HG03159 (cell line): ENCODE measurements at regions not wholly inside any gene's neighbourhood (a gene's known extent, or its start where the extent isn't known, plus 50 kb on each side); places are given as distances from the start of the nearest gene placed in this dataset.

Source experiments
- ATAC-seq: cut with Tn5 transposase; IDR thresholded peaks from one replicate; pipeline ENCODE4 v1.9.1; 2021; ENCODE audit warnings: mild to moderate bottlenecking, moderate library complexity; ENCODE audit not compliant: unreplicated experiment

DNA sequence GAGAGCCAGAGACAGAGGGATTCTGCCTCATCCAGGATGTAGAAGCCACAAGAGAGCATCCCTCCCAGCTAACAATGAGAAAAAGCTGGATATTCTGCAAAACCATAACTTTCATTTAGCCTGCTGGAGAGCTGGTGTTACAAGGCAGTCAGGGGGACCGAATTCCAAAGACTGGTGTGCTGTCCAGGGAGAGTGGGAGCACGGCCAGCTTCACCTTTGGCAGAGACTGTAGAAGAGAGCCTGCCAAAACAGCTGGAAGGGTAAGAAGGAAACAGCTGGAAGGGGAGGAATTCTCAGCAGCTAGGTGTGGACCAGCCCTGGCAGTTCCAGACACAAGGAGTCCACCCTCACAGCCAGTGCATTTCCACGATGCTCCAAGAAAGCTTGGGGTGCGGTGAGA, 109.9 kb upstream of the LINGO1 start:
- ATAC-seq = no peak

DNA sequence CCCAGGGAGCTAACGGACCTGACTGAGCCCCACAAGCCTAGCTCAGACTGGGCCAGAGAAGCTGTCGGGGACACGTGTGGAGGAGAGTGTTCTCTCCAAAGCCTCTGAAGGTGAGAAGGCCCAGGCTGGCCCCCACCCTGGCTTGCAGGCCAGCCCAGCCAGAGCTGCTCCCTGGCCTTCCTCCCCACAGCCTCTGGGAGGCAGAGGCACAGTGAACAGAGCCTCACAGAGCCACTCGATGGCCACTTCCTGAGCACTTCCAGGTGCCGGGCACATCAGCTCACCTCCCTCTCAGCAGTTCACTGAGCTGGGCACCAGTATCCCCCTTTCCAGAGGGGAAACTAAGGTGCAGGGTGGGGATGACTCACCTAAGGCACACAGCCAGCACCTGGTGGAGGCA, 109.4 kb upstream of the LINGO1 start:
- no peak for ATAC-seq

DNA sequence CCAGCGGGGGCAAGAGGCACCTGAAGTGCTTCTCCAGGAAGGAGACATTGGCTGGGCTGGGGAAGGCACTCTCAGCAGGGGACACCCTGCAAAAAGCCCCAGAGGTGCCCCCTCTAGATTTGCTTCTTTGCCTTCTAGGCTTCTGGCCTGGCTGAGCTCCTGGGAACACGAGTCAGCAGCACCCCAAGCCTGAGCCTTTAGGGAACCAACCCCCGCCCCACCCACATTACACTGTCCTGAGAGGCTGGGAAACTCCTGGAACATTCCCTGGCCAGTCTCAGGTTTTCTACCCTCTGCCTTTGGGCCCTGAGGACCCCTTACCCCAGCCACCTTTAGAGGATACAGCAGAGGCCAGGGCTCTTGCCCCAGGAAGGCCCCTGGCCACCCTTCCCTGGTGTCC, 108.4 kb upstream of the LINGO1 start:
- ATAC-seq = no peak

DNA sequence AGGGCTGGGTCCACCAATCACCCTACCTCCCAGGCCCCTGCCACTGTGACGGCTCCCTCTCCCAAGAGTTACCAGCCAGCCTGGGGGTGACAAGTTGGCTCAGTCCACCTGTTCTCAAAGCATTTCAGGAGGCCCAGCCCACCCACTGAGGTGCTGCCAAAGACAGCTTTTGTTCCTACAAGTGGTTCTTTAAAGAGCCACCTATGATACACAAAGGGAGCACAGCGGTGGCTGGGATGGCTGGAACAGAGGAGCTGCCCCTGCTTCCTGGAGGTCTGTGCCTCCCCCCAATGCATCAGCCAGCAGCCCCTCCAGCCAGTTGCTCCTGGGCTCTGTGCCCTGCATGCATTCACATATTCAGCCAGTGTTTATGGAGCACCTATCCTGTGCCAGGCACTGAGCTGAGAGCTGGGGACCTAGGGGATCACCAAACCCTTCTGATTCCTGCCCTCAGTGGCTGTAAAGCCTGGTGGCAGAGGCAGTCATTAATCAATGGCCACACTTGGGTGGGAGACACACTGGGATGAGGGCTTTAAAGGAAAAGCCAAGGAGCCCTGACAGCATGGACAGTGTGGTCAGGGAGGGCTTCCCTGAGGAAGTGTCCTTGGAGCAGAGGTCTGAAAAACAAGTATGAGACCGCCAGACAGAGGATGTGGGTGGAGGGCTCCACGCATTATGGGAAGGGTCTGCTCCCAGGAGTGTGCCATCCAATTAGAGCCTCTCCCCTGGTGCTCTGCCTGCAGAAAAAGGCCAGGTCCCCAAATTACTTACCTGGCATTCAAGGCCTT, 107.1 kb upstream of the LINGO1 start:
- no peak for ATAC-seq

DNA sequence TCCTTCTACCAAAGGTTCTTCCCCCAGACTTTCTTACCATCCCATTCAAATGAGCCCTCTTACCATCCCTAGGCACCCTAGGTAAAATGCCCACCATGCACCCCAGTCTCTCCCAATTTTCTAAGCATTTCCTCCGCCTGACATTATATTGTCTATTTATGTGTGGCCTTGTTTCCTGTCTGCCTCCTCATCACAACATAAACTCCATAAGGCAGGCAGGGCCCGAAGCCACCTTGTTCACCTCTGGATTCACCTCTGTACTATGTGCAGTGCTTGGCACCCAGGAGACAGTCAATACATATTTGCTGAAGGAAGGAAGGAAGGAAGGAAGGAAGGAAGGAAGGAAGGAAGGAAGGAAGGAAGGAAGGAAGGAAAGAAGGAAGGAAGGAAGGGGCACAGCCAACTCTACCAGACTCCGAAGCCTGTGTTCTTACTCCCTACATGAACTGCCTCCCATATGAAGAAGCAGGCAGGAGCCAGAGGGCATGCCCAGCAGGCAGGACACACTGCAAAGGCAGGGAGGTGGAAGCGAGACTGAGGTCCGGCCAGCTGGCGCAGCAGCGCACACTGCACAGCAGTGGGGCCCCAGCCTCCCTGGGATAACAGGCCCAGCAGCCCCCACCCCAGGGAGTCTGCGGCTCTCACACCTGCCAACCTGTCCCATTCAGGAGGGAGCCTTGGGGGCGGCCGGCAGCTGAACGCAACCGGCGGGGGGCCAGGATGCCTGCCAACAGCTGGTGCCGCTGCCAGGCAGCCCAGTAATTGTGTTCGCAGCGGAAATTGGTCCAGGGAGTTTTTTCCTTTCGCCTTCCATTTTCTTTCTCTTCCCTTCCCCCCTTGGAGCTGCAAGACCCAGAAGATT, 106.0 kb upstream of the LINGO1 start:
- no peak for ATAC-seq

DNA sequence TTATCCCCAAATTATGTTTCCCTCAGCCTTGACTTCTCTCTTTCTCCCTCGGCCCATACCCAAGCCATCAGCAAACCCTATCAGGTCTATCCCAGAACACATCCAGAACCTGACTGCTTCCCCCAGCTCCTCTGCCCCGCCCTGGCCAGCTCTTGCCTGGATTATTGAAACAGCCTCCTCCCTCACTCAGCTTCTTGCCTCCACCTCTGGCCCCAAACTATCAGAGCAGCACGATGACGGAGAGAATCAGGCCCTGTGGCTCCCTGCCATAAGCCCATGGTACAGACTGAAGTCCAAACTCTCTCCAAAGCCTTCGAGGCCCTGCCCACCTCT, 105.3 kb upstream of the LINGO1 start:
- no peak for ATAC-seq

DNA sequence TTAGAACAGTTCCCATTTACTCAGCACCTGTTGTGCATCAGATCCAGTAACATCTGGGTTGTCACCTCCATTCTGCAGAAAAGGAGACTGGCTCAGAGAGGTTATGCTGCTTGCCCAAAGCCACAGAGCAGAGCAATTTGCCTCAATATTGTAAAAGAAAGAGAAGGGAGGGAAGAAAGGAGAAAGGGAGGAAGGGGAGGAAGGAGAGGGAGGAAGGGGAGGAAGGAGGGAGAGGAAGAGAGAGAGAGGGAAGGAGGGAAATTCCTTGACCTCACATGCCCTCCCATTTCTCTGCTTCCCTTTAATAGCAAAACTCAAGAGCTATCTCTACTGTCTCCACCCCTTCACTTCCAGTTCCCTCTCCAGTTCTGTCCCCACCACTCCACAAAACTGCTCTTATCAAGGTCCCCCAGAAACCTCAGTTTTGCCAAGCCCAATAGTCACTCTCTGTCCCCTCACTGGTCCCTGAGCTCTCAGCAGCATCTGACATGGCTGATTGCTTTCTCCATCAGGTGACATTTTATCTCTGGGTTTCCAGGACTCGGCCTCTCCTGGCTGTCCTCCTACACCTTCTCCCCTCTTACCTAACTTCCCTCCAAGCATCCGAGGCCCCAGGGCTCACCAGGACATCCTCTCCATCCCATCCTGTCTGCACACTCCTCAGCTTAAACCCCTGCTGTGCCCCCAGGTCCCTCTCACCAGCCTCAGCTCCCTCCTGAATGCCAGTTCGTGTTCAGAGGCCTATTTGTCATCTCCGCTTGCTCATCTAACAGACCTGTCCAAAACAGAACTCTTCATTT, 104.7 kb upstream of the LINGO1 start:
- no peak for ATAC-seq

DNA sequence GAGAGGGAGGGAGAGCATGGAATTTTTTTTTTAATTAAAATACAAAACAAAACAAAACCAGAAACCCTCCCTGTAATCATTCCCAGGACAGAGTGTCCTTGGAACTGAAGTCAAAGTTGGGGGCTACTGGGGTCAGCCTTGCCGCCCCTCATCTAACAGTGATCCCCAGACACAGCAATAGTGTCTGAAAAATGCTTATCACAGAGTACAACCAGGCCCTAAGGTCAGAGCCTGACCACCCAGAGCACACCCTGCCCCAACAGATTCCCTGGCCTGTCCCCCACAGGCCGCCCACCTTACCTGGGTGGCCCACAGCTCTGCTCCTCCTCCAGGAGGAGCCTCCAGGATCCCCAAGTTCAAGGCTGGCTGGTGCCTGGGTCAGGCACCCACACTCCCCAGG, 101.6 kb upstream of the LINGO1 start:
- ATAC-seq = no peak

DNA sequence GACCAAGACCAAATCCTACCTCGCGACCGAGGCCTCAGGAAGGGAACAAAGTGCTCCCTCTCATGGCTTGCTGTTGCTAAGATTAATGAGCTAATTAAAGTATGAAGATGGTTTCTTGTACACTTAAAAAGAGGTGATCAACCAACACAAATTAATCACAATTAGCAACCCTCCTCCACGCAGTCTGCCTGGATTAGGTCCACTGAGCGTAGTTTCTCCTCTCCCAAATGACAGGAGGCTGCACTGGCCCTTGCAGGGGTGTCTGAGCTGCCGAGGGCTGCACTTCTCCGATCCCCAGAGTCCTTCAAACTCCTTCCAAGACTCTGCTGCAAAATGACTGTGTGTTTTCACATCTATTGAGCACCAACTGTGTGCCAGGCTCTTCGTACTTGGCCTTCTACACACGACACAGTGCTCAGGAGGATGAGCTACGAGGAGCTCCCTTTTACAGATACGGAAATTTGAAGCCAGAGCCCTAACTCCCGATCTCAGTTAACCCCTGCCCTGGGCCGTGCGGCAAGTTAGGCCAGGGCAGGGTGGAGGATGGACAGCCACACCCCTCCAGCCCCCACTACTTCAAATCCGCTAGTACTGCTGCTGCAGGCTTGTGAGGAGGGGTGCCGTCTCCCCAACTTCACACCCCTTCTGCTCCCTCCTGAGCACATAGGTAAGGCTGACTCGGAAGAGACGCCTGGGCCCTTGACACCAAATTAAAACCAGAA, 101.0 kb upstream of the LINGO1 start:
- no peak for ATAC-seq

DNA sequence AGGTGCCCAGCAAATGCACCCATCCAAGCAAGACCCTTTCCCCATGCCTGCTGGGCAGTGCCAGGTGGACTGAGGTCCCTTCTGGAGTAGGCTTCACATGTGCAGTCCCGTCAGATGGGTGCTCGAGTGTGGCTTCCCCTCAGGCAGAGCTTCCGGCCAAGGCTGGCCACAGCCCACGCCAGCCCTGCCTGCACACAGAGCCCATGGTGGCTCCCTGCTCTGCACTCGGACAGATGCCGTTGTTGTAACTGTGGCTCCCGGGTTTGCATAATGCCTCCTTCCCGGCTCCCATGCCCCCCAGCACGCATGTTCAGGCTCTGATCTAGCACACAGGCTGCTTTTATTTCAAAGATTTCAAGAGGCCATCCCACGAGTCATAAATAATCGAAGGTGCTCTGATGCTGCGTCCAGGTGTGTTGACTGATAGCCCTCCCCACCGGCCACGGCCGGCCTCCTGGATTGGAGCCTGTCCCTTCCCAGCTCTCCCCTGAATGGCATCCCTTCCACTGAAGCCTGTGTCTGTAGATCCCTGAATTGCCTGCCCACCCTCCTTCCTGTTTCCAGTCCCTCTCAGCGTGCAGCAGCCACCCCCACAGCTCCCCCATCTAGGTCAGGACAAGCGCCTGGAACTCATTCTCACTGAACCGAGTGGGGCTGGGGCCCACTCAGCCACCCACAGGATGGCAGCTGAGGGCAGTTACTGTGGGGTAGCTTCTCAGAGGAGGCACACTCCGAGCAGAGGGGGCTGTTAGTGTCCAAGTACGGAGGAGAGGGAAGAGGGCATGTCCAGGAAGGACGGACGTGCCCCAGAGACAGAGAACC, 100.0 kb upstream of the LINGO1 start:
- ATAC-seq = no peak

DNA sequence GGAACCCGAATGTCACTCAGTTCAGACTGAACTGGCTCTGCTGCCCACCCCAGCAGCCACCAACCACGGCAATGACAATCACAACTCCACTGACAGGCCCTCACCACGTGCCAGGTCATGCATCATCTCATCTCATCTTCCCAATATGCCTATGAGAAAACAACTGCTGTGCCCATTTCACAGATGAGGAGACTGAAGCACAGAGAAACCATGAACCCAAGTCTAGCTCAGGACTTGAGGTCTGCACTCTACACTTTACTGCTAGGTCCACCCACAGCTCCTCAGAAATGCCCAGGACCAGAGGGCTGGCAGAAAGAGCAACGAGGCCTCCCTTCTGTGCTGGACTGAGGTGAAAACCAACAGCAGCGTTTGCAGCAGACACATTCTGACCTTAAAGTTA, 99.2 kb upstream of the LINGO1 start:
- ATAC-seq = no peak

DNA sequence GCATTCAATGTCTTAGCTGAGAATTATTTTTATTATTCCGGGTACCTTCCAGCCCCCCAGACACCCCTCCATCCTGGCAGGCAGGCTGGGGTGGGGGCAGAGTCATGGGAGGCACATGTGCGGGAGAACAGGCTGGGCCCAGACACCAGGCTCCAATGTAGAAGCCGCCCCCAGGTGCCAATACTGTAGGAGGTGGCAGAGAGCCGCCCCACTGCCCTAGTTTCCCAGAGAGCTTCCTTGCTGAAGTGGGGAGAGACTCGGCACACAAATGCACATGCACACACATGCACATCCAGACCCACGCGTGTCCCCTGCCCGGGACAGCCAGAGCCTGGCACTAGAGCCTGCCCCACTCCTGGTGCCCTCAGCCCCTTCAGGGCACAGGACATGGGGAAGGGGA, 98.4 kb upstream of the LINGO1 start:
- ATAC-seq = no peak

DNA sequence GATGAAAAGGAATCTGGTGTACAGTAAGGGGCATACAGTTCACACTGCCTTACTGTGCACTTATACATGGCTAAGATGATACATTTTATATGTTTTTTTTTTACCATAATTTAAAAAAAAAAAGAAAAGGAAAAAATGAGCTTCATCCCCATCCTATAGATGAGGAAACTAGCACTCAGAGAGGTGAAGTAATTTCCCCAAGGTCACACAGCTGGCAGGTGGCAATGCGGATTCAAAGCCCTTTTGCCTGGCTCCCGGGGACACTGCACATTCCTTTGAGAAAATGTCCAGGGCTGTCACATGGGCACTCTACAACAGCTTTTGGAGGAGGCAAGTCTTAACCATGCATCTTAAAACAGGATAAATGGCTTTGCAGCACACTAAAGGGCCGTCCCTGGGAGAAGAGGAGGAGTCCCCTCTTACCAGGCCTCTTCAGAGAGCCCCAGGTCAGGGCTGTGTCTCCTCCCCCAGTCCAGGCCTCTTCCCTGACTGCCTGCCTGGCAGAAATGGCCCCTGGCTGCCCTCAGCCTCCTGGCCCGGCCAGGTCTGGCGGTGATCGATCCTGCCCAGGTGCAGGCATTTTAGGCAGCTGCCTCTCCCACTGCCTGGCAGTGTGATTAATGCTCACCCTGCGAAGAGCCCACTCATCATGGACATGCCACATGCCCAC, 95.1 kb upstream of the LINGO1 start:
- no peak for ATAC-seq

DNA sequence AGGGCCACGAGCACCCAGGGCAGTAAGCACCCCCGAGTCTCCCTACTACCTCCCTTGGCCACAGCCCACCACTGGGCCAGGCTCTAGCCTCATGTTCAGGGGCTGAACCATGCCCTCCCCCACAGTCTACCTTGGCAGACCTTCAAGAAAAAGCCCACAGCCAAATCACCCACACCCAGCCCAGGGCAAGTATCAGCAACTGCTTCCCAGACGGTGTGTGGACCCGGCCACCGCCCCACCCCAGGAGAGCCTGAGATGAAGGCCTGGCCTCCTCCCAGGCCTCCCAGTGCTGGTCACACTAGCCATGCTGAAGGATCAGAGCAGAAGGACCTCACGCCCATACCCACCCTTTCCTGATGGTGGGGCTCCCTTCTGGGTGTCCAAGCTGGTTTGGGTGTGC, 92.0 kb upstream of the LINGO1 start:
- ATAC-seq = no peak

DNA sequence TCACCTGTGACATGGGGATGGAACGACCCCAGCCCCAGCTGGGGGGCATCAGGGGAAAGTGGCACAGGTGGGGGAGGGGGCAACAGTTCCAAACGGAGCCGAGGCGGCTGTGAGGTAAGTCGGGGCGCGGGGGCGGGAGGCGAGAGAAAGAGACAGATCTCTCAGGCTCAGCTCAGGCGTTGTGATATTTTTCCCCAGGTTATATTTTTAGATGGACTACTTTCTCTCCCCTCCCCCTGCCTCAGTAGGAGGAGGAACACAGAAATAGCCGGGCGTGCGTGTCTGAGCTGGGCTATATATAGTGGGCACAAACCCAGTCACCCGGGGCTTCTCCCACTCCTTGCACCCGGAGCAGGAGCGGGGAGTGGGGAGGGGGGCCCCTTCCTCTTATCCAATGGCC, 91.0 kb upstream of the LINGO1 start:
- ATAC-seq = no peak

DNA sequence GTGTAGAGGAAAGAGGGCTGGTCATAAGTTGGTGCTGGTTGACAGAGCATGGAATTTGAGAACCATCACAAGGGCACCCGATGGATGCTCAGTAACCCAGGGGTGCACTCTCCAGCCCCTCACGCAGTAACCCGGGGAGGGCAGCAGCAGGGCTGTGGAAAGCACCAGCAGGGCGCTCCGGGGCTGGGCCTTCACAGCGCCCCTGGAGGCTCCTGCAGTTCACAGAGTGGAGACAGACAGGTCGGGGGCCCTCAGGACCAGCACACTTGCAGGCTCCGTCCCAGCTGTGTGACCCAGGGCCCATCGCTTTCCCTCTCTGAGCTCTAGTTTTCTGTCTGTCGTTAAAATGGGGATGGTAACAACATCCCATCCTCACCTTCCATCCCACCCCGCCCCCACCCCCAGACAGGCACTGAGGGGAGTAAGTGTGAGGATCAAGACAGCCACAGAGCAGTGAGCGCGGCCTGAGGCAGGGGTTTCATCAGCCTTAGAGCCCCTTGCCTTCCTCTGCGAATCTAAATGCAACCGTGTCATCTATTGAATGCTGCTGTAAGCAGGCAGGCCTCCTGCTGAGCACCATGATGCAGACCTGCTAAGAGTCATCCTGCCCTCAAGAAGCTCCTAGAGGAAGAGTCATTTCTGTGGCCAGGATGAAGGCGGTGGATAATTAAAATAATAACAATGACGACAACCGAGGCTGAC, 90.2 kb upstream of the LINGO1 start:
- ATAC-seq = no peak

DNA sequence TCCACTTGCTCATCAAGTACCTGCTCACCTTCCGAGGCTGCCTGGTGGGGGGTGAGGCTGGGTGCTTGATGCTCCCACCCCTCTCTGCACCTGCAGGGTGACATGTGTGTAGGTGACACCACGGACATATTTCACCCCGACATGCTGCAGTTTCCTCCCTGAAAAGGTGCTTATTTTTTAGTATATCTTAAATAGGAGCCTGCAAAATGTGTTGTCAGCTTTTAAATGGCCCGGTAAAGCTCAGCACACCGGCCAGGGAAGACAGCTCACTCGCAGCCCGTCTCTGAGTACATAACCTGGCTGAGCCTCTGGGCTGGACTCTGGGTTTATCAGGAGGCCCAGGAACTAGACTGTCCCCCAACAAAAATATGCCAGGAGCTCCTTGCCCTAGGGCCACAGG, 89.3 kb upstream of the LINGO1 start:
- no peak for ATAC-seq

DNA sequence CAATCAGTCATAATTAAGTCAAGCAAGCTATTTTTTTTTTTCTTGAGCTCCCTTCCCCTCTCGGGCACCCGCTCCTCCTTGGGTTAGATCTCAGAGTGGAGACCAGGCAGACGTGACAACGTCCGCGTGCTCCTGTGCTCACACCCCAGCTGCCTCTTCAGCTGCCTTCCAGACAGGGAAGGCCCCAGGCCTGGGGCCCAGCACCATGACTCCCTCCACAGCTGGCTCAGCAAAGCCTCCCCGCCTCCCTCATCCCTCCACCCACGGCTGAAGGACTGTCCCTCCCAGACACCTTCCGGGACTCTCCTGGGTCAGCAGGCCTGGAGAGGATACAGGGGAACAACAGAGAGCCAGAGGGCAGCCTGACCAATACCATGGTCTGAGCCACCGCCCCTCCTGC, 87.9 kb upstream of the LINGO1 start:
- ATAC-seq = no peak

DNA sequence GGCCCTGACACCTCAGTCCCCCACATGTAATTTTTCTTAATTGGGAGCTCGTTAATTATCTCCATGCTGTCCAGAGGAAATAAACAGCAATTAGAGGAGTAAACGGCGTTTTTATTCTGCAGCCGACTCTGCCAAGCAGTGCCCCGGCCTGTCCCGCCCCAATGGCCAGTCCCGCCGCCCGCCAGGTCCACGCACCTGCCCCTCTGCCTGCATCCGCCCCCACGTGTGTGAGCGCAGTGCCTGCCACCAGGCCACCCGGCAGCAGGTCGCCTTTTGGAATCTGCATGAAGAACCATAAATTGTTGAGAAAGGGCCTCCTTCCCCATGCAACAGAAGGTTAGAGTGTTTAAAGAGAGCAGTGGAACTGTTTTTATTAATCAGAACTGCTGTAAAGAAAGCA, 87.5 kb upstream of the LINGO1 start:
- no peak for ATAC-seq
